ENCODE measurements at regions not wholly inside any gene's neighbourhood (a gene's known extent, or its start where the extent isn't known, plus 50 kb on each side); places are given as distances from the start of the nearest gene placed in this dataset.

DNA sequence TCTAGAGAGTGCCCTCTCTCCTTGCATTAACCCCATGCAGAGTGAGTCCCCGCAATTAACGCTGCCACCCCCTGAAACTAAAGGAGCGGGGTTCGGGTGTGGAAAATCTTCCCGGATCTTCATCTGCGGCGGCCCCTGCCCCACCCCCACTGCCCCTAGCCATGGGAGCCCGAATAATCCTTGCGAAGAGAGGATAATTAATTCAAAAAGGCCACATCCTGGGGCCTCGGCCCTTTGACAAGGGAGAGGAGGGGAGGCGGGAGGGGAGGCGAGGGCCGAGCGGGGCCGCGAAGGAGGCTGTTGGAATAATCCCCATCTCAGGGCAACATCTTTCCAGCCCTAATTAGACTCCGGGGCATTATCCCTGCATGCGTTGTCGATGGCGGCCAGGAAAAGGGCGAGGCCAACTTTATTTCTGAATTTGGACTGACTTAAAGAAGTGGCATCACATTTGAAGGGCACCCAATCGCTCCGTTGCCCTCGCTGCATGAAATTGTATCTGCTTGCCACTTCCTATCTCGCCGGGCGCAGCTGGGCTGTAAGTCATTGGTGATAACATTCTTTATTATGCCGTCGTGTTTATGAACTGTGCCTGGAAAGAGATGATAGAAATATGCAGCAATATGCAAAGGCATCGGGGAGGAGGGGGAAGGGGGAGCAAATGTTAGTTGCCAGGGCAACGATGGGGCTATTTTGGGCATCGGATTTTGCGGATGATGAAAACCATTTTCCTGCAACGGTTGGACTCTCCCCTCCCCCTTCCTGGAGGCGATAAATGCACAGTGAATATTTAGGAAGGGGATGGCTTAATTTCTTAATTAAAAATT is 387.1 kb upstream of the TNRC6C start:
- no peak for TF ChIP-seq CTCF (IDR thresholded peaks at IDR 0.05; ENCODE audit: insufficient read depth, low read length, poor library complexity, severe bottlenecking)
- H3K36me3 ChIP-seq (ENCODE audit: control insufficient read depth, insufficient read depth, low read length): no peaks in the 10 kb centered on the region
- H3K4me3 ChIP-seq (ENCODE audit: low read depth, low read length): no peak overlapping the region
- peaks cover 31% of the 10 kb centered on the region for H3K27me3 ChIP-seq (ENCODE audit: control insufficient read depth, insufficient read depth, low read length)
- no peak for DNase-seq (ENCODE audit: low read depth)

GRCh38 chr17:77572065-77572601 is 386.4 kb upstream of the TNRC6C start:
- Histone ChIP-seq H3K36me3 (ENCODE audit: control insufficient read depth, insufficient read depth, low read length) (no peaks in the 10 kb centered on the region), H3K4me3 (ENCODE audit: low read depth, low read length) (no peak overlapping the region), H3K27me3 (ENCODE audit: control insufficient read depth, insufficient read depth, low read length) (peaks cover 31% of the 10 kb centered on the region)
- TF ChIP-seq CTCF (IDR thresholded peaks at IDR 0.05; ENCODE audit: insufficient read depth, low read length, poor library complexity, severe bottlenecking): no peak
- DNase-seq (ENCODE audit: low read depth): no peak

DNA sequence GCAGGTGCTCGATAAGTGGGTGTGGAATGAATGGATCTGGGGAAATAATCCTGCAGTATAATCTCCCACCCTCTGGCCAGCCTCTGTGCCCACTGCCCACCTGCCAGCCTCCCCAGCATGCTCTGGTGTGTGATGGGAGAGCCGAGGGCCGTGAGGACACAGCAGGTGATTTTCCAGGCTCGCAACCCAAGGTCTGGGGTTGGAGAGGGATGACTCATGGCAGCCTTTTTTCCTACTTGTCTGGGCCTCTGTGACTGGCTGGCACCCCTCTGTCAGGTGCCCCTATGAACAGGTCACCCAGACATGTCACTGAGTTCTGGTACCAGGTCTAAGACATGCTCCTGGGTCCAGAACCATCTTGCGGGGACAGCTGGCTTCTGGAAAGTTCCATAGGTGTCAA is 385.7 kb upstream of the TNRC6C start:
- Histone ChIP-seq H3K36me3 (ENCODE audit: control insufficient read depth, insufficient read depth, low read length) (no peaks in the 10 kb centered on the region), H3K27me3 (ENCODE audit: control insufficient read depth, insufficient read depth, low read length) (peaks cover 31% of the 10 kb centered on the region), H3K4me3 (ENCODE audit: low read depth, low read length) (no peak overlapping the region)
- no peak for TF ChIP-seq CTCF (IDR thresholded peaks at IDR 0.05; ENCODE audit: insufficient read depth, low read length, poor library complexity, severe bottlenecking)
- DNase-seq (ENCODE audit: low read depth): no peak

DNA sequence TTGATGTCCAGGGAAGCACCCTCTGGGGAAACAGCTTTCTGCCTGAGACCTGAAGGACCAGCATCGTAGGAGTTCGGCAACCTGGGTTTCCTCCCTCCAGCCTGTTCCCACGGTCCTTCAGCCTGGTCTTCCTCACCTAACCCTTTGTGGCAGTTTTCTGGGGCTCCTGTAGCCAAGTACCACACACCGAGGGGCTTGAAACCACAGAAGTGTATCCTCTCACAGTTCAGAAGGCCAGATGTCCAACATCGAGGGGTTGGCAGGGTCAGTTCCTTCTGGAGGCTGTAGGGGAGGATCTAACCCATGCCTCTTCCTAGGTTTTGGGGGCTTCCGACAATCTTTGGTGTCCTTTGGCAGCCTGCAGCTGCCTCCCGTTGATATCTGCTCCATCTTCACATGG is 381.0 kb upstream of the TNRC6C start:
- Histone ChIP-seq H3K36me3 (ENCODE audit: control insufficient read depth, insufficient read depth, low read length) (no peaks in the 10 kb centered on the region), H3K27me3 (ENCODE audit: control insufficient read depth, insufficient read depth, low read length) (peaks cover 5% of the 10 kb centered on the region)
- TF ChIP-seq CTCF (IDR thresholded peaks at IDR 0.05; ENCODE audit: insufficient read depth, low read length, poor library complexity, severe bottlenecking): no peak

DNA sequence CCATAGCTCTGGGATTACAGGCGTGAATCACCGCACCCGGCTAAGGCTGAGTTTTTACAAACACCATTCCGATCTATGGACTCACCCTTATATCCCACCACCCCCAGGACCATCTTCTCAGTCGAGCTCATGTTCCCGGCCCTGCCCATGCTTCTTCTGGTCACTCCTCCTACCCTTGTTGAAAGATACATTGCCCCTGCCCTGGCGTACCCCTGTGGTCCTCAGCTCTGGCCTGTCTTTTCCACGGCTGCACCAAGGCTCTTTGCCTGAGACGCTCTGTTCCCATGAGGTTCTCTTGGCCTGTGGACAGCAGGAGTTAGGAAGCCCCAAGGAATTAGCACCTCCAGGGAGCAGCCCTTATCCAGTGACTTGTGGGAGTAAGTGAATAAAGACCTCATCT is 379.4 kb upstream of the TNRC6C start:
- Histone ChIP-seq H3K27me3 (ENCODE audit: control insufficient read depth, insufficient read depth, low read length) (no peaks in the 10 kb centered on the region), H3K4me3 (ENCODE audit: low read depth, low read length) (no peak overlapping the region), H3K36me3 (ENCODE audit: control insufficient read depth, insufficient read depth, low read length) (no peaks in the 10 kb centered on the region)
- no peak for TF ChIP-seq CTCF (IDR thresholded peaks at IDR 0.05; ENCODE audit: insufficient read depth, low read length, poor library complexity, severe bottlenecking)
- DNase-seq (ENCODE audit: low read depth): no peak

More for the DNA sequence above, 381.0 kb upstream of the TNRC6C start:
- H3K4me3 ChIP-seq (ENCODE audit: low read depth, low read length): no peak overlapping the region
- no peak for DNase-seq (ENCODE audit: low read depth)
